Nephron progenitor cell (in vitro differentiated cells): ENCODE measurements at regions not wholly inside any gene's neighbourhood (a gene's known extent, or its start where the extent isn't known, plus 50 kb on each side); places are given as distances from the start of the nearest gene placed in this dataset.
A peak's percentile ranks its signal among the peaks of the same experiment; 100 is the strongest.

Experiments
- DNase-seq: peaks from one replicate; pipeline ENCODE4 v3.0.0; 2021
- H3K27ac Mint-ChIP-seq: 2 replicates; pipeline ENCODE4 v1.8.0; 2021; ENCODE audit warnings: mild to moderate bottlenecking, moderate library complexity, mixed read lengths
- H3K27me3 Mint-ChIP-seq: 2 replicates; pipeline ENCODE4 v1.8.0; 2021; ENCODE audit warnings: mild to moderate bottlenecking, low read depth, mixed read lengths; ENCODE audit not compliant: poor library complexity
- H3K36me3 Mint-ChIP-seq: 2 replicates; pipeline ENCODE4 v1.8.0; 2021; ENCODE audit warnings: low read depth, mixed read lengths
- H3K4me1 Mint-ChIP-seq: 2 replicates; pipeline ENCODE4 v1.8.0; 2021; ENCODE audit warnings: mixed read lengths
- H3K4me3 Mint-ChIP-seq: 2 replicates; pipeline ENCODE4 v1.8.0; 2021; ENCODE audit warnings: mild to moderate bottlenecking, moderate library complexity, mixed read lengths
- H3K9me3 Mint-ChIP-seq: 2 replicates; pipeline ENCODE4 v1.8.0; 2021; ENCODE audit warnings: mild to moderate bottlenecking, moderate library complexity, mixed read lengths
- TF ChIP-seq, protein P1 (sequence below): fragments of 200-600 bp; sonication (generic); IDR thresholded peaks from 2 replicates; pipeline ENCODE4 v1.5.0; 2021; ENCODE audit warnings: antibody characterized with exemption

DNA sequence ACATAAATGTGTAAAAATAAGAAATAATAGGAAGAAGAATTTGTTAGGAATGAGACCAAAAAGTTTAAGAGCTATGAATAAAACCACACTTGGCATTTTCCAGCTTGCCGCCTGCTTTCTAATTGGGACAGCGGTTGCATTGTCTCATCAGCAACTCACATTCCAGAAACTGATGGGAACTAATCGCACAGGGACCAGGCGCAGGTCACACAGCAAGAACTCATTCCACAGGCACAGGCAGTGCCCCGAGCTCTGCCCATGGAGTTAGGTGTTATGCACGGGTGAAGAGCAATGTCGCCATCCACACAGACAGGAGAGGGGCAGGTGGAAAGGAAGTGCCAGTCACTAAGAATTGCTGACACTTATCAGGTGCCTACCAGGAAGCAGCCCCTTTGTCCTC lies 279.9 kb downstream of the NSG2 start:
- H3K4me1 Mint-ChIP-seq = peaks cover 48% of the 10 kb centered on the region
- no peak overlapping the region for H3K27ac Mint-ChIP-seq

DNA sequence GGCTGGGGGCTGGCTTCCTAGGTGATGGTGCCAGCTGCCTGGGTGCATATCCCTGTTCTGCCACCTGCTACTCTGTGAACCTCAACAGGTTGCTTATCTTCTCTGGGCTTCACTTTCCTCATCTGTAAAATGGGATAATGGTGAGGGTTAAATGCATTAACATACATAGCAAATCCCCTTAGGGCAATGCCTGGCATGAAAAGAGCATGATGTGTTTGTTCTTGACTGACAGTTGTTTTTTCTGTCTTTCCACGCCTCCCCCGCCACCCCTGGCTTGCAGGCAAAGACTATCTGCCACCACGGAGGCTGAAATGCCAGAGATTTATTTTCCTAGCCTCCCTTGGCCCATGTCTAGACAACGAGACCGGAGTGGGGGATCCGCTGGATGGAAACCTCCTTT lies 280.5 kb downstream of the NSG2 start:
- Mint-ChIP-seq H3K36me3 (no peaks in the 10 kb centered on the region), H3K4me3 (no peak overlapping the region), H3K4me1 (peaks cover 52% of the 10 kb centered on the region), H3K27ac (no peak overlapping the region), H3K9me3 (no peaks in the 10 kb centered on the region), H3K27me3 (peaks cover 52% of the 10 kb centered on the region)
- DNase-seq = no peak
- TF ChIP-seq, protein P1, sequence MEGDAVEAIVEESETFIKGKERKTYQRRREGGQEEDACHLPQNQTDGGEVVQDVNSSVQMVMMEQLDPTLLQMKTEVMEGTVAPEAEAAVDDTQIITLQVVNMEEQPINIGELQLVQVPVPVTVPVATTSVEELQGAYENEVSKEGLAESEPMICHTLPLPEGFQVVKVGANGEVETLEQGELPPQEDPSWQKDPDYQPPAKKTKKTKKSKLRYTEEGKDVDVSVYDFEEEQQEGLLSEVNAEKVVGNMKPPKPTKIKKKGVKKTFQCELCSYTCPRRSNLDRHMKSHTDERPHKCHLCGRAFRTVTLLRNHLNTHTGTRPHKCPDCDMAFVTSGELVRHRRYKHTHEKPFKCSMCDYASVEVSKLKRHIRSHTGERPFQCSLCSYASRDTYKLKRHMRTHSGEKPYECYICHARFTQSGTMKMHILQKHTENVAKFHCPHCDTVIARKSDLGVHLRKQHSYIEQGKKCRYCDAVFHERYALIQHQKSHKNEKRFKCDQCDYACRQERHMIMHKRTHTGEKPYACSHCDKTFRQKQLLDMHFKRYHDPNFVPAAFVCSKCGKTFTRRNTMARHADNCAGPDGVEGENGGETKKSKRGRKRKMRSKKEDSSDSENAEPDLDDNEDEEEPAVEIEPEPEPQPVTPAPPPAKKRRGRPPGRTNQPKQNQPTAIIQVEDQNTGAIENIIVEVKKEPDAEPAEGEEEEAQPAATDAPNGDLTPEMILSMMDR = no peak

More for the DNA sequence above, 279.9 kb downstream of the NSG2 start:
- no peak for DNase-seq
- TF ChIP-seq, protein P1 = no peak
- H3K4me3 Mint-ChIP-seq = no peak overlapping the region
- no peaks in the 10 kb centered on the region for H3K9me3 Mint-ChIP-seq
- H3K36me3 Mint-ChIP-seq = no peaks in the 10 kb centered on the region
- H3K27me3 Mint-ChIP-seq = peaks cover 50% of the 10 kb centered on the region

DNA sequence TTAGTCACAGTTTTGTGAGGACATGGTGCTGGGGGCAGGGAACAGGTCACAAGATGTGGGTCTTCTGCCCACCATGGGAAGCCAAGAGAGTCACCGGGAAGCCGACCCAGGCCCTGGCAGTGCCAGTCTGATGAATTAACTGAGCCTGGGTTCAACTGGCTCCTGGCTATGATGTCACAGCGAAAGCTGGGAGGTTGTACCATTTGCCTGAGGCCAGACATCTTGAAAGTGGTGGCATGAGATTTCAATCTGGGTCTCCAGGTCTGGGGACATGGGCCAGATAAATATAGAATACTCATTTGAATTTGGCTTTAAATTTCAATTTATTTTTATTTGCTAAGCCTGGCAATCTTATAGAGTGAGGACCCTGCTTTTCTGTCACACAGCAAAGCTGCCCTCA lies 280.9 kb downstream of the NSG2 start:
- DNase-seq = no peak
- Mint-ChIP-seq H3K4me1 (peaks cover 54% of the 10 kb centered on the region), H3K27ac (no peak overlapping the region), H3K4me3 (no peak overlapping the region), H3K36me3 (no peaks in the 10 kb centered on the region), H3K27me3 (peaks cover 49% of the 10 kb centered on the region), H3K9me3 (no peaks in the 10 kb centered on the region)
- TF ChIP-seq, protein P1 = no peak

DNA sequence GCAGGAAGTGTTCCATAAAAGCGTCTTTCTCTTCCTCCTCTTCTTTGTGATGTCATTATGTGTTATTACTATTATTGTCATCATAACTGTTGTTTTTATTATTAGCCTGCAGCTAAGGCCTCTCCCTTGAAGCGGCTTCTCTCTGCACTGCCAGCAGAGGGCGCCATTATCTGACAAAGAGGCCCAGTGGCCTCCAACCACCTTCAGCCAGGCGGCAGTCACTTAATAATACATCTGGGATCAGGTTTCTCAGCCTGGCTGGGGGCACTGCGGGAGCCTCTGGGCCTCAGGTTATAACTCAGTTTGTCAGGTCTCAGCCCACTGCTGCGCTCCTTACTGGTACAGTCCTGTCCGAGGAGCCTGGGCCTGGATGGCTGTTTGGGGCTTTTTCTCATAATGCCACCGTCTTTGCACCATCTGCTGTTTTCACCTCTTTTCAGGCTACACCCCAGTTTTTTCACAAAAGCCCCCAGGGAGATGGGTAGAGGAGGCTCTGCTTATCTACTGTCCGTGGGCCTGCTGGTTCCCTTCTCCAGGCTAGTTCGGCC lies 281.9 kb downstream of the NSG2 start:
- Mint-ChIP-seq H3K4me3 (no peak overlapping the region), H3K27ac (no peak overlapping the region), H3K36me3 (no peaks in the 10 kb centered on the region), H3K9me3 (no peaks in the 10 kb centered on the region), H3K27me3 (peaks cover 43% of the 10 kb centered on the region), H3K4me1 (peaks cover 60% of the 10 kb centered on the region)
- peak; percentile 95 for DNase-seq
- TF ChIP-seq, protein P1 = peak; percentile 97

DNA sequence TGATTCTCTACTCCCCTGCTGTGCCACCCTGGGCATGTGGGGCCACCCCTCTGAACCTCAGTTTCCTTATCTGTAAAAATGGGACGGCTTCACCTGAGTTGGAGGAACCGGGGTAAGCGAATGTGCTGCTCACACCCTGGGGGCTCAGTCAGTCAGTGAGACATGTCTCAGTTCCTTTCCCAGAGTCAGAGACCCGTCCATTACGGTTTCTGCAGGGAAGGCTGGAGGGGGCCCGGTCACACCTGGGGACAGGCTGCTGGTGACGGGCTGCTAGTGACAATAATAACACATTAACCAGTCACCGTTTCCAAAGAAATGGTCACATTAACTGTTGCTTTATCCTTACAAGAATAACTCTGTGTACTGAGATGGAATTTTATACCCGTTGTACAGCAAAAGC lies 282.4 kb downstream of the NSG2 start:
- no peak overlapping the region for H3K4me3 Mint-ChIP-seq
- H3K27ac Mint-ChIP-seq = no peak overlapping the region
- H3K4me1 Mint-ChIP-seq = peaks cover 60% of the 10 kb centered on the region

More for the DNA sequence above, 282.4 kb downstream of the NSG2 start:
- H3K27me3 Mint-ChIP-seq = peaks cover 38% of the 10 kb centered on the region
- no peaks in the 10 kb centered on the region for H3K36me3 Mint-ChIP-seq
- TF ChIP-seq, protein P1 = no peak
- H3K9me3 Mint-ChIP-seq = no peaks in the 10 kb centered on the region
- no peak for DNase-seq
